ENCODE measurements at regions not wholly inside any gene's neighbourhood (a gene's known extent, or its start where the extent isn't known, plus 50 kb on each side); places are given as distances from the start of the nearest gene placed in this dataset.

DNA sequence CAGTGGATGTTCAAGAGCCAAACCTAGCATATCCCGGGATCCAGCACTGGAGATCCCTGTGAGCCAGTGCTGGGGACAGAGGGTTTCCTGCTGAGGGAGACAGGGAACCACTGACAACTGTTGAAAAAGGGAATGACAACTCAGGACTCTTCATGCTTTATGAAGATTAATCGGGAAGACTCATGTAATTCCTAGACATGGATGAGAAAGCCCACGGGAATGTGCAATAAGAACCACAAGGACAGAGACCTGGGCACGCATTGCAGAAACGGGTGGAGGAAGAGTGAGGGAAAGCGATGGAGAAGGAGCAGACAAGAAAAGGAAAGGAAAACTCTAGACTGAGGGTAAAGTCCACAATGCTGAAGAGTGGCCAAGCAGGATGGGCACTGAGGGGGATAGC, 296.0 kb downstream of the PCNX1 start:
- DNase-seq, result no peak

DNA sequence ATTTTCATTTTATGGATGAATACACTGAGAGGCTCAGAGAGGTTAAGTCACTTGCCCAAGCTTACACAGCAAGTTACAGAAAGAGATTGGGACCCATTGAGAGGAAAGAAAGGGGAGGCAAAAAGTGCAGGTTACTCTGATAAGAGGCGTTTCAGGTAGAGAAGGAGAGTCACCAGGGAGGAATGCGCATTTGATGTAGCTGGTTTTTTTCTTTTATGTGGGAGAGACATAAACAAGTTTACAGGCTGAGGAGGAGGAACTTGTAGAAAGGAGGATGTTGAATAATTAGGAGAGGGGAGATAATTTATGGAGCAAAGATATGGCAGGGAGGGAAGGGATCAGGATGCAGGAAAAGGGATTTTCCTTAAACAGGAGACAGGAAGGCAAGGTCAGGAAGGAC, 297.0 kb downstream of the PCNX1 start:
- DNase-seq, result no peak

GRCh38 chr14:71204768-71205167, 297.5 kb downstream of the PCNX1 start:
- DNase-seq, result no peak

DNA sequence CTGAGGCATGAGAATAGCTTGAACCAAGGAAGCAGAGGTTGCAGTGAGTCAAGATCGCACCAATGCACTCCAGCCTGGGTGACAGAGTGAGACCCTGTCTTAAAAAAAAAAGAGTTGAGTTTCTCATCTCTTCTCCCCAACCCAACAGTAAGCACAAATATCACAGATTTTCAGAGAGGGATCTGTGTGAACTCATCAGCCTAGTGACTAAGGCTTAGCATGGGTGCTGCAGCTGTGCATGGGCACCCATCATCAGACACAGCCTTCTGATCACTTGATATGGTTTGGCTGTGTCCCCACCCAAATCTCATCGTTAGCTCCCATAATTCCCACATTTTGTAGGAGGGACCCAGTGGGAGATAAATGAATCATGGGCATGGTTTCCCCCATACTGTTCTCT, 298.9 kb downstream of the PCNX1 start:
- DNase-seq, result no peak

GRCh38 chr14:71206766-71207371, 299.6 kb downstream of the PCNX1 start:
- DNase-seq, result no peak

DNA sequence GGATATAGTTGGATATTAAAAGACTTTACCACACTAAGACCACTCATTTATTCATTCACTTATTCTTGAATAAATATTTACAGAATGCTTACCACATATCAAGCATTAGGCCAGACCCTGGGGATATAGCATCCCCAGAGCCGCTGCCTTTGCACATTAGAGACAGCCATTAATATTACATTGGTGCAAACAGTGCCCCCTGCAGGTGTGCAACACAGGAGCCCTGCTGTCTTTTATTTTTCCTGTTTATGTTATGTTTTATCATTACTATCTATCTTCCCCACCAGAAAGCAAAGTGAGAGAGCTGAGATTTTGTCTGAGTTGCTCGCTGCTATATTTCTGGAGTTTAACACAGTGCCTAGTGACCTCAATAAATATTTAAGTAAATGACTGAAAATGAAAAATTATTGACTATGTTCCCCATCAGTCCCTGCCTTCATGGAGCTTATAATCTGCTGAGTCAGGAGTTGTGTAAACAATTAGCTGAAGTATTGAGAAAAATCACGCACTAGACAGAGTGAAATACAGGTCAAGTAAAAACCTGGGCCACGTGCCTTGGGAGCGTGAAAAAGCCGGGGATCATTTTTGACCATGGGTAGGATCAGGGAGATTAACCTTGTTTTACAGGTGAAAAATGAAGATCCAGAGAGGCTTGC, 301.6 kb downstream of the PCNX1 start:
- DNase-seq, result no peak

DNA sequence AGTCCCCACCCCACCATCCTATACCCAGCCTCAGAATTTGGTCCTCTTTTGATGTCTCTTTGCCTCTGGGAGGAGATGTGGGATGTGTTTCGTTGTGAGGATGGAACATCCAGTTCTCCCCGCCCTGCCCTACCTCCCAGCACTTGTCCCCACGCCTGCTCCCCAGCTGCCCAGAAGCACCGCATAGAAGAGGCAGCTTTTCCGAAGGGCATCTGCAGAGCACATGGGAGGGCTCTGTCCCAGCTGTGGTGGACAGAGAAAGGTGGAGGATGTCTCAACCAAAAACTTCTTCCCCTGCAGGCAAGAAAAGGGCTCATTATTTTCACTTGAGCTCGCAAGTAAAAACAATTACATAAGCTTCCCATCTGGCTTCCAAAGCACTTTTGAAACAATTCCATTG, 302.6 kb downstream of the PCNX1 start:
- DNase-seq, result no peak

DNA sequence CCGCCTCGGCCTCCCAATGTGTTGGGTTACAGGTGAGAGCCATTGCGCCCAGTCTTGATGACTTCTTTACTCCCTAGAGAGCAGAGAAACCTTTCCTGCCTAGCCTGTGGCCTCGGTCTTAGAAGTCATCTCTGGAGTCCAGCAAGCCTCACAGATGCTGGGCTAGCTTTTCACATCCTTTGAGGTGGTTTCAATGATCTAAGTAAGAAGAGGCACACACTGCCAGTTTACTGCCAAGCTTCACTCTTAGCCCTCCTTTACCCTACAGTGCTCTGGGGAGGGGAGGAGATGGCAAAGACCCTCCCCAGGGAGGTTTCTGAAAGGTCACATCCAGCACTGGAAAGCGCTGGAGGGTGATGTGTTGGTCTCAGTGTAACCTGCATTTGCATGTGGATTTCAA, 304.8 kb downstream of the PCNX1 start:
- DNase-seq, result no peak

DNA sequence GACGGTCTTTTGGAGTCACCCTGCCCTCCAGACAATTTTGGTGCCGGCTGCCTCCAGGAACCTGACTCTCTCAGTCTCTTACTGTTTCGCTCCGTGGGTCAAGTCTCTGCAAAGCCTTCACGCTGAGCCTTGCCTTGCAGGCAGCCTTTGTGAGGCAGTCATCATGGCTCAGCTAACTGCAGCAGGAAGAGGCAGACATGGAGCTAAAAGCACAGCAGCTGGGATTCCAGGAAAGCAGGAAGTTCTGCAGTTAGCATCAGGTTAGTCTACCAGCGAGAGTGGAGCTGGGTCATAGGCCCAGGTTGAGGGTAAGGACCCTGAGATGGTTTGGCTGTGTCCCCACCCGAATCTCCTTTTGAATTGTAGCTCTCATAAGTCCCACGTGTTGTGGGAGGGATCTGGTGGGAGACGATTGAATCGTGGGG, 305.4 kb downstream of the PCNX1 start:
- DNase-seq, result no peak

DNA sequence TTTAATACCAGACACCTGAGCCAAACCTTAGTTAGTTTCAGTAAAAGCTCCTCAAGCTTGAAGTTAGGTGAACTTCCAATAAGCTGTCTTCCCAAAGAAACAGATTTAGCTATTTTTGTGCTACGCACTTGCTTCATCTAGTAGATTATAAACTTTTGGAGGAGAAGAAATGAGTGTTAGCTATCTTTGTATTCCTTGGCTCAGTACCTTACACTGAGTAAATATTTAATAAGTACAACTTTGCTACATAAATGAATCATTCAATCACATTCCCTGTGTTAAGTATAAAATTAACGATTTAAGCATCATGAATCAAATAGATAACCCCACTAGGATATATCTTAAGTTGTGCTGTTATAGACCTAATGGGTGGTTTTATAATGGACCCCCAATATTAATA, 307.0 kb downstream of the PCNX1 start:
- no peak for DNase-seq

DNA sequence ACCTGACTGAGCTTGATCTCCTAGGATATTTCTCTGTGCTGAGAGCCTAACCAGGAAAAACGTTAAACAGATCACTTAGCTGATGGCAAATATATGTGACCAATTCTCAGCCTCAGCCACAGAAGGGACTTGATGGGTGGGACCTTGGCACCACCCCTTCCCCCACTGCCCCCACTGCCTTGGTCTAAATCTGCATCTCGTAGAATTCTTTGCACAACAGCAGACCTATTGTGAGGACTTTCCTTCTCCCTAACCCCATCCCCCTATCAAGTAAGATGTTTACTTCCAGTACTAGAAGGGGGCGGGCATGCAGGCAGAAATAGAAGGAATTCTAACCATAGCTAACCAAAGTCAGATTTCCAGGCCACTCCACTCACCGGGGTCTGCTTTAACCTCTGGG, 313.2 kb downstream of the PCNX1 start:
- DNase-seq, result no peak

- no peak for DNase-seq
Observed at GRCh38 chr14:71221119-71221518, 313.9 kb downstream of the PCNX1 start.

- DNase-seq, result no peak
Observed at GRCh38 chr14:71225113-71225512, 317.9 kb downstream of the PCNX1 start.

GRCh38 chr14:71228711-71229110, 321.5 kb downstream of the PCNX1 start:
- no peak for DNase-seq

- no peak for DNase-seq
Observed at GRCh38 chr14:71229875-71230274, 322.6 kb downstream of the PCNX1 start.

- DNase-seq, result no peak
Observed at GRCh38 chr14:71230897-71231296, 323.6 kb downstream of the PCNX1 start.

DNA sequence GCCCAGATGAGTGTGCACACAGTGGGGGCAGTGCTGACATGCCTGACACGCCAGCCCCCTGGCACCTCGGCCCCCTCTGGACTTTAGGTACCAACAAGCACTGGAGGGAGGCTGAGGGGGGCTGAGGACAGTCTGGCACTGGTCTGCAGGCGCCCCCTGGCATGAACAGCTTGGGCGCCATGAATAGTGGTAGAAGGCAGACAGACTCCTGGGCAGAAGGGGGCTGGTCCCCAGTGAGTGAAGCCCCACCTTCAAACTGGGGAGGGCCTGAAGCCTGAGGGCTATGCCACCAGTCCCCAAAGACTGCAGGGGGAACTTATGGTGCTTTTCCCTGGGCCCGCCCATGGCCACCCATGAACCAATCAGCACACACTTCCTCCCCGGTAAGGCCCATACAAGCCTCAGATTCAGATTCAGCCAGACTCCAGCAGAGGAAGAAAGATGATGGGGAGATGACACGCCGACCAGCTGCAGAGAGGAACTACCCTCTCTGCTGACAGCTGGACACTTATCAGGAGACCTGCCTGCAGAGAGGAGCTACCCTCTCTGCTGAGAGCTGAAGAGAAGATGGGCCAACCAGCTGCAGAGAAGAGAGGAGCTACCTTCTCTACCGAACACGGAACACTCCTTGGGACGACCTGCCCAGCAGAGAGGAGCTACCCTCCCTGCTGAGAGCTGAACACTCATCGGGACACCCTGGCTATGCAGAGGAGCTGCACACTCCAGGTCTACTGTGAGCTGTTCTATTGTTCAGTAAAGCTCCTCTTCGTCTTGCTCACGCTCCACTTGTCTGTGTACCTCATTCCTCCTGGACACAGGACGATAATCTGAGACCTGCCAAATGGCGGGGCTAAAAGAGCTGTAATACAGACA, 324.5 kb downstream of the PCNX1 start:
- DNase-seq, result no peak

DNA sequence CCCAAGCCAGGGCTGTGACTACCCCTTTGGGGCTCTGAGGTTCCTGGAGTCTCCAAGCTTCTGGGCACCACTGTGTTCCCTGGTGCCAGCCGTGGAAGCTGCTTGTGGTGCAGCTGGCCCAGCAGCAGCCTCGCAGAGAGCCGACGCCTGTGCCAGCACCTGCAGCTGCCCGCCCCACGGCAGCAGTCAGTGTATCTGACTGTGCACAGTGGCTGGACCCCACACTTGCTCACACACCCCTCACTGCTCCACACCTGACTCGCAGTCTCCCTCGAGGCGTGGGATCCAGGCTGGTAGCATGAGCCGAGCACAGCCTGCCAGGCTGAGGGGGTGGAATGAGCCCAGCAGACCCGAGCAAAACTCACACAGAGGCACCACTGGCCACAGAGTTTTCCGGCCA, 325.2 kb downstream of the PCNX1 start:
- no peak for DNase-seq

- peak; percentile 65 for DNase-seq
Observed at GRCh38 chr14:71235875-71236274, 328.6 kb downstream of the PCNX1 start.

GRCh38 chr14:71236487-71236886, 329.2 kb downstream of the PCNX1 start:
- DNase-seq, result no peak

DNA sequence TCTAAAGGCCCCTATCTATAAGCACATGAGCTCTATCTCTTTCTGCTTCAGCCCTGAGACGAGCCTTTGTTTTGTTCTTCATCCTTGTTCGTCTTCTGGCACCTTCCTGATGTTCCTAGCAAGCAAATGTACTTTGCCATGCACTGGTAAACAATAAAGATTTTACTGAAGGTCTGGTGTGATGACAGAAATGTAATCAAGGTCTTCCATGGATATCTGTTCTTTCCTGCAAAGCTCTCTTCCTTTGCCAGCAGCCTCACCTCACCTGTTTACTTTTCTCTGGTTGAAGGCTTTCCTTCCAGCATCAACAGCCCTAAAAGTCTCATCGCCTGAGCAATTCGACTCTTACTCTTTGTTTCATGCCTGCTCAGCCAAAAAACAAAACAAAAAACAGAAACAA, 330.3 kb downstream of the PCNX1 start:
- no peak for DNase-seq

- DNase-seq, result no peak
Observed at GRCh38 chr14:71238835-71239234, 331.6 kb downstream of the PCNX1 start.

DNA sequence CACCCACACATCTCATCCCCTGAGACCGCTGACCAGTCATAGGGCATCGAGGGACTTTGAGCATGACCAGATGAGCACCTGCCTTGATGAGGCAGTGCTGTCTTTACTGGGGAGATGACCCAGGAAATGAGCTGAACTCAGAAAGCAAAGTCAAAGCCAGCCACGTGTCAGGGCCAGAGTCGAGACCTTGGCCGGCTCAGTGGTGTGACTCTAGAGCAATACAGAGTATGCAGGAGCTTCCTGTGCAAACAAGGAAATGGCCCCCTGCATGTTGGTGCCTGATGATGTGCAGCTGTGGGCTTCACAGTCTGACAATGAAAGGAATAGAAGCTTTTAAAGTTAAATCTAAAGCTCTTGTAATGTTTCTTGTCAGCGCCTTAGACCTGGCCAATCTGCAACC, 332.9 kb downstream of the PCNX1 start:
- DNase-seq, result no peak

- no peak for DNase-seq
Observed at GRCh38 chr14:71240866-71241520, 333.7 kb downstream of the PCNX1 start.

Measured in NCI-H1436 (cell line).